GM18511 (cell line): ENCODE measurements at regions not wholly inside any gene's neighbourhood (a gene's known extent, or its start where the extent isn't known, plus 50 kb on each side); places are given as distances from the start of the nearest gene placed in this dataset.
"Not testable (repeated sequence)": the region's sequence is repeated elsewhere in the genome, so short reads cannot be mapped to it uniquely, and the experiment has no call there.

Experiments used
- ATAC-seq: cut with Tn5 transposase; IDR thresholded peaks from one replicate; pipeline ENCODE4 v1.9.1; 2021; ENCODE audit warnings: mild to moderate bottlenecking, moderate library complexity; ENCODE audit not compliant: unreplicated experiment

DNA sequence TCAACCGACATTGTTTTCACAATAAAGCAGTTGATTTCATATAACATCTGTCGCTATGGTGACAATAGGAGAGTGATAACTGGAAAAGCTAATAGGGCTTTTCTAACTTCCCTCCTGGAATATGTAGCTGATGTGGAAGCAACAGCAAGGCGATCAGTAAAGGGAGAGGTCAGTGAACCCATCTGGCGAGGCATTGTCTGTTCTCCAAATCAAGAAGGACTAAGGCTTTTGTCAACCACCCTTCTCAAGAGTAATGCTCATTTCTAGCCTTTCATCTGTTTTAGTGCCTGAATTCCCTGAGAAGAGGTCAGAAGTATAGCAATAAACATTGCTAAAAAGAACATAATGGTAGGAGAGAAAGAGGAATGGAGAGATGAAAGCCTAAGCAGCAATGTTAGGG, 201.3 kb downstream of the AKAP7 start:
- ATAC-seq: no peak

DNA sequence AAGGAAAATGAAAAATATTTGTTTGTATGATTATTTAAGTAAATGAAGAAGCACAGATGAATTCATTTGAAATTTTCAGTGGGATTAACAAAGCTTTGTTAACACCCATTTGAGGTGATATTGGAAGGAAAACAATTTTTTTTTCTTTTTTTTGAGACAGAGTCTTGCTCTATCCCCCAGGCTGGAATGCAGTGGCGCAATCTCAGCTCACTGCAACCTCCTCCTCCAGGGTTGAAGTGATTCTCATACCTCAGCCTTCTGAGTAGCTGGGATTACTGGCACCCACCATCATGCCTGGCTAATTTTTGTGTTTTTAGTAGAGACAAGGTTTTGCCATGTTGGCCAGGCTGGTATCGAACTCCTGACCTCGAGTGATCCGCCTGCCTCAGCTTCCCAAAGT, 211.6 kb downstream of the AKAP7 start:
- ATAC-seq: not testable (repeated sequence)

DNA sequence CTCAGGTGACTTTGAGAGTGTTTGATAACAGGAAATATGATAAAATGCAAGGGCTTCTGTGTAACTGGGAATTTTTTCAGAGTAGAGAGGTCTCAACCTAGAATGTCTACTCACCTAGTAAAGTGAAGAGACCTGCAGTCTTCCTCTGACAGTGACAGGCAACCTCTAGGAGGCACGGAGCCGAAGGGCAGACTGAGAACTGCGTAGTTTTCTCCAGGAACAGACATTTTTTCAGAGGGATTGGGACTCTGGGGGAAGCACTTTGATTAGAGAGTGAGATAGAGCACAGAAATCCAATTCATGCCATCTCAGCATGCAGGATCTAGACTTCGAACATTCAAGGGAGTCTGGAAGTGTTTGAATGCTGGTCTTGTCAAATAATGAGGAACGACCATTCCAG, 213.3 kb downstream of the AKAP7 start:
- ATAC-seq: no peak

DNA sequence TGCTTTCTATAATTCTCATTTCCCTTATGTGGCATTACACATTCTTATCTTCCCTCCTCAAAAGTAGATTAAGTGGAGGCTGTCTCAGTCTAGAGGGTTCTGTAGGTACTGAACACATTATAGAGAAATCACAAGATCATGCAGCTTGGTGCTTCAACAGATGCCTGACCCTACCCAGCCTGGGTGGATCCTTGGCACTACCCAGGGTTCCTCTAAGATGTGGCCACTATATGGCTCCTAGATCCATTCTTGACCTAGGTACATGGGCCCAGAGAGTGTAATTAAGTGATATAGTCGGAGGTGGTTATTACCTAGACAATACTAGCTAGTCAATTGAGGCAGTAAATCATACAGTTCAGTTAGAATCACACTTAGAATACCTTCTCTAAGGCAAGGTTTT, 213.9 kb downstream of the AKAP7 start:
- ATAC-seq: no peak

DNA sequence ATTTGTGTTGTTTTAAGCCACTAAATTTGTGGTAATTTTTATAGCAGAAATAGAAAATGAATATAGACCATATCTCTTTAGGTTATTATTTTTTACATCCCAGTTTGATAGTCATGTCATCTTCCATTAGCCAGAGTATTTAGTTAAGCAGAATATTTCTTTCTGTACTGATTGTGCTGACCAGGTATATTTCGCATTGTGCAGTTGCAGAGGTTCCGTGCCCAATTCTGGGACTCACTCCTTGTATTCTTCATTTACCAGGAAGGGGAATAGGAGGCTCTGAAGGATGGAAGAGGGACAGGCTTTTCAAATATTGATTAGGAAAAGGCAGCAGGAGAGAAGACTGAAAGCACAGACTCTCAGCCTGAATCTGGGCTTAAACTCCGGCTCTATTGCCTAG, 217.8 kb downstream of the AKAP7 start:
- ATAC-seq: no peak

DNA sequence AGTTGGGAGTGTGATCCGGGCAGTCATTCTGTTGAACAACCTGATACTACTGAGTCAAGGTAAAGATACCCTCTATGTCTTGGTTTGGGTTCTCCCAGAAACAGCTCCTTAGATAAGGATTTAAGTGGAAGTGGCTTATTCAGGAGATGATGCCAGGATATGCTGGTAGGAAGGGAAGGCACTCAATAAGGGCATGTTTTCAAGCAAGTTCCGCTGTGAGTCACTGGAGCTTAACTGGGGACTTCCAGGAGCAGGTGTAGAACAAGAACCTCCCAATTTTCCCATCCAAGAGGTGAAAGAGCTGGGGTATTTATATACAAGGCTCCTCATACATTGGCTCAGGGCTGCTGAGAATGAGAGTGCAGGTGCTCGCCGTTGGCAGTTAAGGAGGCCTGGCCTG, 218.6 kb downstream of the AKAP7 start:
- ATAC-seq: no peak

DNA sequence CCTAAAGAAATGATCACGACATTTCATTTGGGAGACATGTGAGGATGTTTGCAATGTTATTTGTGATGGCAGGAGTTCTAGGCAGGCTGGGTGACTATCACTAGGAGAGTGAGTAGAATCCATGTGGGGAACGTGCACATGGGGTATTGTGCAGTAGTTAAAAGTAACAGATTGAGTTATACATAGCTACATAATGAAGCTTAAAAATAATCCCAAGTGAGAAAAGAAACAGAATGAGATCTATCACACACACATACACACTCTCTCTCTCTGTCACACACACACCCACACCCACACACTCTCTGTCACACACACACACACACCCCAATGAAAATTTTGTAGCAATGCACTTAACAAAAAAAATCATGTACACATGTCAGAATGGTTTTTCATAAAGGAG, 218.7 kb upstream of the ARG1 start:
- no peak for ATAC-seq

DNA sequence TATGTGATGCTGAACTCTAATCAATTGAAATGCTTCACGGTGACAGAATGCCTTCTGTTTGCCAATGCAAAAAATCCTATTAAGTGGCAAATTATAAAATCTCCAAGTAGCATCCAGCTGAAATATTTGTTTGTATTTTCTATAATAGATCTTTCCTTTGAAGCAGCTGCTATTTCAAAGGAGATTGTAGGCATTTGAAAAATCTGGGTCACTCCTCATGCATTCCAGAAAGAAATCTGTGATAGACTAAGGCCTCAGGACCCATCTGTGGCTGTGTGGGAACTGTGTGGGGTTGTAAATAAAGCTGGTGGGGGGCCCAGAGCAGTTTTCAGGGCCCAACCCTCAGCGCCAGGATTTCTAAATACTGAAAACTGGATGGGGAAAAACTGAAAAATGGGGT, 216.9 kb upstream of the ARG1 start:
- no peak for ATAC-seq

DNA sequence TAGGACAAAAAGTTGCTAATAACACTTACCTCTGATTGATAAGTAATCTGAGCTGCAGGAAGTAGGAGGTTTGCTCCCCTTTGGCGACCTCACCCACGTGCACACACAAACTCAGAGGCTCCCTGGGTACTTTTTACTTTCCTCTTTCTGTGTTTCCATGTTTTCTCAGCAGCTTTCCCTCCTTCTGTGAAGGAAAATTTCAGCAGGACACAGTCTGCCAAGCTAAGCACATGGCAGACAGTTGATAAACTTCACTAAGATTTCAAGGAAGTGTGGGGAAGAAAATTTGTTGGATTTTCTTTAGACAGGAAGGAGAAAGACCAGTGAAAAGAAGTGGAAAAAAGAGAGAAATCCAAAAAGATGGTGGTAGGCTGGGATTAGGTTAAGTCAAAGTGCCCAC, 215.5 kb upstream of the ARG1 start:
- no peak for ATAC-seq

DNA sequence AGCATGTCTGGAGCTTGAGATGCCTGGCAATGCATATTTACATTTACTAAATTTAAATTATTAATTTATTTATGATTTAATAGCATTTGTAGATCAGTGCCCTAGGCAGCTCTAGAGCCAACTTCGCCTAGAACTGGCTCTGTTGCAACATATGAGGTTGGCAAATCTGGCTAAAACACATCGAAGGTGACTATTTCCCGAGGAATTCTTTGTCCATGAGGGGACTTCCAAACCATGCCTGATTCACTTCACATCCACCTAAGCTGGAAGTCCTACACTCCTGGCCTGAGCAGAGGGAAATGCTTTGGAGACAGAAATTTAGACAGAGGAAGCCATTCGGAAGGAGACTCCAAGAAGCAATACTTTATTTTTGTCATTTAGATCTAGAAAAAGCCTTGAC, 211.0 kb upstream of the ARG1 start:
- ATAC-seq: no peak

DNA sequence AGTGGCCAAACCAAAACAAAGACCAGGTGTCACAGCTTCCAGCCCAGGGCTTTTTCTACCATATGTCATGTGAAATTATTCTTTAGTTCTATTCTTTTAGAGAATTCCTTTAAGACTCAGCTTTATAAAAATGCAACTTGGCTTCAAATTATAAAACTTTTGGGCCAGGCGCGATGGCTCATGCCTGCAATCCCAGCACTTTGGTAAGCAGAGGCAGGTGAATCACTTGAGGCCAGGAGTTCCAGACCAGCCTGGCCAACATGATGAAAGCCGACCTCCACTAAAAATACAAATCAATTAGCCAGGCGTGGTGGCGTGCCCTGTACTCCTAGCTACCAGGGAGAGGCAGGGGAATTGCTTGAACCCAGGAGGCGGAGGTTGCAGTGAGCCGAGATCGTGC, 210.3 kb upstream of the ARG1 start:
- no peak for ATAC-seq

DNA sequence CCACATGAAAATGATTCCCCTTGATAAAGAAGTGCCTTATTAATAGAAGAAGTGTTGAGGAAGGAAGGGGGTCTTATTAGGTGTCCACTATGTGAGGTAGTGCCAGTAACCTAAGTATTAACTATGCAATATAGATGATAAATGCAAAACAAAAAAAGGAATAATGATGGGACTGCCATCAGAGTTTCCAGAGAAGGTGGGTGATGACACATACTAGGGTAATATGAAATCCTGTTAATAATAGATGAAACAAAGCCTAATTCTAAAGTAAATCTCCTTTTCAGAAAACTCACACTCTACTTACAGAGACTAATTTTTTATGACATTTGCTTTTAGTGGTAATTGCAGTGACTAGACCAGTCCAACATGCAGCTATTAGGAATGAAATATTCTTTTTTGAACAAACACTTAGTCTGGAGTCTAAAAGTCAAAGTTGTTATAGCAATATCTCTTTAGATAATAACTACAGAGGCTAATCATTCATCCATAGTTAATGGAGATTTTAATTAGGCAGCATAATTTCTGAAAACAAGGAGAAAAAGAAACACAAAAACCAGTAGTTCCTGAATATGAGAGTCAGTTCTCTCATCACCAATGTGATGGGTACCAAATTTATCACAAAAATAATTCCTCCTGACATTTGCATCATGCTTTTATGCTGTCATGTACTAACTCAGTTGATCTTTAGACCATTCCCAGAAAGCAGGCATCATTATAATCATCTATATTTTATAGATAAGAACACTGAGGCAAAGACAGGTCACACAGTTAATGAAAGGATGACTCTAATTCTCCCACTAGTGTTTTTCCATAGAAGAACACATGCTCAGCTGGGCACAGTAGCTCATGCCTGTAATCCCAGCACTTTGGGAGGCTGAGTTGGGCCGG, 208.8 kb upstream of the ARG1 start:
- no peak for ATAC-seq

DNA sequence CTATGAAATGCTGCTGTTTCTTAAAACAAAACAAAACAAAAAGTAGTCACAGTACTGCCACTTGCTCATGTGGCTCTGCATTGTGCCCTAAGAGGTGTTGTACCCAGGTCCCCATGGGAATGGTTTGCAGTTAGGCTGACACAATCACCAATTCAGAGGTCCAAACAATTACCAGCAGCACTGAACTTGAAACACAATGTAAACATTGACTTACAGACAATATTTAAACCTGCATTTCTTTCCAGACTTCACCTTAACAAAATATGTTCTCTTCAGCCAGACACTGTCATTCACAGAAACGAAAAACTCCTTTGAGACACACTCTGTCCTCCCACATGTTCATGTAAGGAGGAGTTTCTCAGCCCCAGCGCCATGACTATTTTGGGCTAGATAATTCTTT, 206.8 kb upstream of the ARG1 start:
- no peak for ATAC-seq

DNA sequence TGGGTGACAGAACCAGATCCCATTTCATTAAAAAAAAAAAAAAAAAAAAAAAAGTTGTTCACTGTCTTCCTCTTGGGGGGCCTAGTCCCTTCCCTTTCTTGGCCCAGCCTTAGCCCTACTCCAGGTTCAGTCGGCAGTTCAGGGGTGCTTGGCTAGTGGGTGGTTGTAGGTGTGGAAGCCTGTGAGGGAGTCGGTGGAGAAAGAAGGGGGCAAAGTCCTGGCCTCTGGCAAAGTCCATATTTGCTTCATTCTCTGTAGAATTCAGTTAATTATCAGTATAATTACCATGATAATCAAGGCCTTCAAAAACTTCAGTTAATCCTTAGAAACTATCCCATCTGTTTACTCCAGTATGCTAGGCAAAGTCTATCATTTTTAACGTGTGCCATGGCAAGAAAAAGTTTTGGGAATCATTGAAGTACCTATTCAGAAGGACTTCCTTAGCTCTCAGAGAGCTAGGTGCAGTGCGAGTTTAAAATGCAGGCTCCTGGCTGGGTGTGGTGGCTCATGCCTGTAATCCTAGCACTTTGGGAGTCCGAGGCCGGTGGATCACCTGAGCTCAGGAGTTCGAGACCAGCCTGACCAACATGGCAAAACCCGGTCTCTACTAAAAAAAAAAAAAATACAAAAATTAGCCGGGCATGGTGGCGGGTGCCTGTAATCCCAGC, 205.7 kb upstream of the ARG1 start:
- no peak for ATAC-seq

DNA sequence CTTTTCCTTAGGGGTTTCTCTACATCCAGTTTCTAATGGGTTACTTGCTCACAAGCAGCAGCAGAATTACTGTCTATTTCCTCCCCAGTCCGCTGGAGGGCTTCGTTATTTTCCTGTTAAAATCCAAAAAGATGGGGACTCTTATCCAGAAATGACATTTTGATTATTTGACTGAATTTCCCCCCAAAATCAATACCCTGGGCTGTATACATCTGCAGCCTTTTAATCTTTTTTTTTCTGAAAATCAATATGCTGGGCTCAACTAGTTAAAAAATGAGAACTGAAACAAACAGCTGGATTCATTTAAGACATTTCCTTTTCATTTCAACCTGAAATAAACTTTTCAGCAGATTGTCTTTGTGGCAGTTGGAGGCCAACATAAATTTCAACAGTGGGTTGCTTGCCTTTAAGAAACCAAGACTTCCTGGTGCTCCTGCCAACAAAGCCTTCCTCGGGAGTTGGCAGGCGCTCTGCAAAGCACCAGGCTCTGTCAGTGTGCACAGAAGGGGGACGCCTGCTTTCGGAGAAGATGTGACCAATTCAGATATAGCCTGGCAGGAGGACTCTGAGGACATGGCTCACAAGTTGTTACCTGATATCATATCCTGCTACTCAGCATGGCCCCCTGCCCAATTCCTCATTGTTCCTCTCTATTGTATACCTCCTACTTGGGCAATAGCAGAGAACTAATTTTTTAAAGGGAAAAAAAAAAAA, 204.7 kb upstream of the ARG1 start:
- ATAC-seq: peak; percentile 84

DNA sequence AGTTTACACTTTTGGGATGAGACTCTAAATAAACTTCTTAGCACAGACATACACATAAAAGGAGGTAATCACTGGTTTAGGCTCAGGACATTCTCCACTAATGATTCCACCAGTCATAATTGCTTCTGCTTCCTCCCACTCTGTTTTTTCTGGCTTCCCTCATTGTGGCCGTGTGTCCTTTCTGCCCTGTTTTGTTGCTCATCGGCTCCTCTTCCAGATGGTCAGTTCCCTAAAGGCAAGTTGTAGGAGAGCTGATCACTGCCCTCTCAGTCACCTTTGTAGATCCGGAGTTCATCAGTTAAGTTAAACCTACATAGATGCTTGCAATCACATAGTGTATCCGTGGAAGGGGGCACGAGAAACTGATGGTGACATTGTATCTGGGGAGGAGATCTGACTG, 200.5 kb upstream of the ARG1 start:
- no peak for ATAC-seq

DNA sequence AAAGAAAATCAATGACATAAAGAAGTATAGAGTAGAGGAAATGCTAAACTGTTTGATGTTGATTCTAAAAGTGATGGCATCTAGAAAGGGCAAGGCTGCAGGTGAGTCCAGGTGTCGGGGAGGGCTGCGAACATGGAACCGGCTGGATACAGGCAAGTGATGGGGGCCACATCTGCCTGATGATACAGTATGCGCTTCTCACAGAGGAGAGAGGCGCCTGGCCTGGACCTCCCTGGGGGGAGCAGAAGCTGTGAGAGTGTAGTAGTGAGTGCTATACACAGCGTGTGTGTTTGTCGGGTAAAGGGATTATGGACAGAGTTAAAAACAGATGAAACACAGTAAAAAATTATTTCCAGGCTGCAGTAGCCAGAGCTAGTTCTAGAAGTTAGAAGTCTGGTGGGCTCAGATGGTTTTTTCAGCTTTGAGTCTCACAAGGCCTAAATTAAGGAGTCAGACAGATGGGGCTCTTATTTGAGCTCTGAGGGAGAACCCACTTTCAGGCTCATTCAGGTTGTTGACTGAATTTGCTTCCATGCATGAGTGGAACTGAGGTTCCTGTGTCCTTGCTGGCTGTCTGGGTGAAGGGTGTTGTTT, 195.8 kb upstream of the ARG1 start:
- no peak for ATAC-seq

DNA sequence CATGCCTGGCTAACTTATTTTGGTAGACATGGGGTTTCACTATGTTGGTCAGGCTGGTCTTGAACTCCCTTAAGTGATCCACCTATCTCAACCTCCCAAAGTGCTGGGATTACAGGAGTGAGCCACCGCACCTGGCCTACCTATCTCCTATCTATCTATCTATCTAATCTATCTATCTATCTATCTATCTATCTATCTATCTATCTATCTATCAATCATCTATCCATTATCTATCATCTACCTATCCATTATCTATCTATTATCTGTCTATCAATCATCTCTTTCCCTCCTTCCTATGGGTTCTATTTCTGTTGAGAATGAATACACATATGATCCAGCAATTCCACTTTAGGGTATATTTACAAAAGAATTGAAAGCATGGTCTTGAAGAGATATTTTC, 194.2 kb upstream of the ARG1 start:
- ATAC-seq: no peak

DNA sequence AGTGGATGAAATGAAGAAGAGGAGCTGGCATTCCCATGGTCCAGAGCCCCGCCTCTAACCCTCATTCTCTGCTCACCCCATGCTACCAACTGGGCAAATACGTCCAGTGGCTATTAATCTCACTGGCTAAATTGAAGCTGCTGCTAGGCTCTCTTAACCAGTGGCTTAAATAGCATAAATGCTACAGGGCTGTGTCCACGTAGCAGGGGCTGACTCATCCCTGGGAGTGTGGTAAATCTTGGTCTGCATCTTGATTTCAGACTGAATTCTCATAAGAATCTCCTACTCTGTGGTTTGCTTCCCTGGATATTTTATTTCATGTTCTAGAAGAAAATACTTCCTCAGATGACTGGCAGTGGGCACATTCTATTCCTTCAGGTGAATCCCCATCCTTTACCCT, 193.1 kb upstream of the ARG1 start:
- ATAC-seq: no peak

DNA sequence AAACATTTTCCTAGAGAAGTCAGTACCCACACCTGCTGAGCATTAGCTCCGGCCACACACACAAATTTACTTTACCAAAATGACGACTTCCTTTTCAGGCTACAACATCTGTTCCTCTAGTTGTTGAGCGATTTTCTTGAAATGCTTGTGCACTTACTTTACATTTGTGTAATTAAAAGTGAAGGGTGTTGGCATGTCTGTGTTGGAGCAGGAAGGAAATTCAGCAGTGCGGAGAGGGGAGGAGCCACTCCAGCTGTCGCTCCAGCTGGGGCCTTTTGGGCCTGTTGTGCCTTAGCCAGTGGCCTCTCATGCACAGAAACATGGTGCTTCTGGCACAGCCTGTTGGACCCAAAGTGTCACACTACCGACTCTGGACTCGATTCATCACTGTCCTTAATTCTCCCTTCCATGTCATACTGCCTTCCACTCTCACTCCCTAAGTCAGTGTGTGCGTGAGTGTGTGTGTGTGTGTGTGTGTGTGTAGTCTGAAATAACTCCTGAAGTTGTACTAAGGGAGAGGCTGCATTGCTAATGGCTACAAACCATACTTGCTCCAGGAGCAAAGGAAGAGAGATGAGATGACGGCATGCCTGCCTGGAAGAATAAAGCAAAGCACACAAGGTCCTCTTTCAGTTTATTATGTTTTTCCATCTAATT, 191.8 kb upstream of the ARG1 start:
- no peak for ATAC-seq

DNA sequence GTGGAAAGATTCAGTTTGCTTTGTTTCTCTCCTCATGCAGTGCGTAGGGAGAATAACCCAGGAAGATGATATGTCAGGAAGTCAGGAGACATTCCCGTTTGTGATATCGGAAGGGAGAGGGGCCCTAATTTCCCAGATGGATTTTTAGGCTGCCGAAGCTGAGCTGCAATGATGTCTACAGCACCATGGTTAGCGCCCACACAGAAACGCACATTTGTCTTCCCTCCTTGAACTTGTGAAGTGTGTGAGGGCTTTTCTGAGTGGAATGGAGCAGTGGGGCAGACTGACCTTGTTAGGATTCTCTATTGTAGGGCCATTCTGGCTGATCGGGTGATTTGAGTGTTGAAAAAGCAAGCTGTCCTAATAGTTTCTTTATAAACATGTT, 191.3 kb upstream of the ARG1 start:
- ATAC-seq: no peak
